H9 (cell line): ENCODE measurements at regions not wholly inside any gene's neighbourhood (a gene's known extent, or its start where the extent isn't known, plus 50 kb on each side); places are given as distances from the start of the nearest gene placed in this dataset.

Experiments
- DNase-seq: peaks from one replicate; pipeline ENCODE4 v3.0.0-alpha.2; 2017
- H2AFZ ChIP-seq: one replicate; pipeline ENCODE4 v1.6.1; 2013; ENCODE audit warnings: mild to moderate bottlenecking, low read length, control low read depth, moderate library complexity
- H2AK5ac ChIP-seq: 2 replicates; pipeline ENCODE4 v1.6.1; 2013; ENCODE audit warnings: low read length, control low read depth, mixed read lengths; ENCODE audit not compliant: insufficient read length
- H2BK120ac ChIP-seq: one replicate; pipeline ENCODE4 v1.6.1; 2013; ENCODE audit warnings: low read depth, mild to moderate bottlenecking, low read length, control low read depth, inconsistent platforms; ENCODE audit not compliant: poor library complexity, severe bottlenecking
- H2BK12ac ChIP-seq: 2 replicates; pipeline ENCODE4 v1.6.1; 2013; ENCODE audit warnings: low read length, control low read depth, mixed read lengths, low read depth; ENCODE audit not compliant: insufficient read length
- H2BK15ac ChIP-seq: 2 replicates; pipeline ENCODE4 v1.6.1; 2013; ENCODE audit warnings: low read depth, low read length, control low read depth
- H2BK20ac ChIP-seq: one replicate; pipeline ENCODE4 v1.6.1; 2013; ENCODE audit warnings: low read depth, mild to moderate bottlenecking, low read length, control low read depth, inconsistent platforms; ENCODE audit not compliant: poor library complexity, severe bottlenecking
- H2BK5ac ChIP-seq: 2 replicates; pipeline ENCODE4 v1.6.1; 2013; ENCODE audit warnings: low read length, control low read depth, mixed read lengths; ENCODE audit not compliant: insufficient read length
- H3K14ac ChIP-seq: 2 replicates; pipeline ENCODE4 v1.6.1; 2013; ENCODE audit warnings: low read length, control low read depth; ENCODE audit not compliant: insufficient read depth
- H3K18ac ChIP-seq: 2 replicates; pipeline ENCODE4 v1.6.1; 2013; ENCODE audit warnings: low read depth, mild to moderate bottlenecking, mixed read lengths, low read length, control low read depth; ENCODE audit not compliant: insufficient read length
- H3K23ac ChIP-seq: 2 replicates; pipeline ENCODE4 v1.6.1; 2013; ENCODE audit warnings: low read length, control low read depth, mixed read lengths, low read depth; ENCODE audit not compliant: insufficient read length
- H3K23me2 ChIP-seq: 2 replicates; pipeline ENCODE4 v1.6.1; 2013; ENCODE audit warnings: low read depth, mild to moderate bottlenecking, mixed read lengths, low read length, control low read depth; ENCODE audit not compliant: insufficient read length, poor library complexity, severe bottlenecking
- H3K27ac ChIP-seq: 2 replicates; pipeline ENCODE4 v1.5.1; 2013; ENCODE audit warnings: low read length, control low read depth, mixed read lengths, low read depth; ENCODE audit not compliant: insufficient read length
- H3K27me3 ChIP-seq: 2 replicates; pipeline ENCODE4 v1.6.1; 2013; ENCODE audit warnings: low read length, control low read depth, inconsistent platforms; ENCODE audit not compliant: insufficient read depth
- H3K4ac ChIP-seq: 2 replicates; pipeline ENCODE4 v1.6.1; 2013; ENCODE audit warnings: low read depth, mild to moderate bottlenecking, control low read depth, inconsistent platforms, low read length, moderate library complexity
- H3K4me1 ChIP-seq: 2 replicates; pipeline ENCODE4 v1.6.1; 2013; ENCODE audit warnings: low read length, control low read depth, inconsistent platforms; ENCODE audit not compliant: insufficient read depth
- H3K4me2 ChIP-seq: 2 replicates; pipeline ENCODE4 v1.6.1; 2013; ENCODE audit warnings: low read length, control low read depth, mixed read lengths; ENCODE audit not compliant: insufficient read length, insufficient read depth
- H3K56ac ChIP-seq: 2 replicates; pipeline ENCODE4 v1.6.1; 2013; ENCODE audit warnings: low read depth, mild to moderate bottlenecking, mixed read lengths, low read length, control low read depth; ENCODE audit not compliant: insufficient read length
- H3K79me1 ChIP-seq: 2 replicates; pipeline ENCODE4 v1.6.1; 2013; ENCODE audit warnings: low read depth, mild to moderate bottlenecking, moderate library complexity, low read length, control low read depth, inconsistent platforms; ENCODE audit not compliant: insufficient read depth, poor library complexity, severe bottlenecking
- H3K79me2 ChIP-seq: 2 replicates; pipeline ENCODE4 v1.6.1; 2013; ENCODE audit warnings: low read length, control low read depth, inconsistent platforms; ENCODE audit not compliant: insufficient read depth
- H3K9ac ChIP-seq: 2 replicates; pipeline ENCODE4 v1.6.1; 2013; ENCODE audit warnings: low read length, control low read depth, mixed read lengths; ENCODE audit not compliant: insufficient read length; ENCODE audit errors: extremely low read depth
- H3K9me3 ChIP-seq: one replicate; pipeline ENCODE4 v1.6.1; 2013; ENCODE audit warnings: low read depth, low read length, inconsistent platforms; ENCODE audit not compliant: control insufficient read depth
- H3T11ph ChIP-seq: one replicate; pipeline ENCODE4 v1.6.1; 2013; ENCODE audit warnings: mild to moderate bottlenecking, low read length, control low read depth, inconsistent platforms
- H4K20me1 ChIP-seq: one replicate; pipeline ENCODE4 v1.6.1; 2013; ENCODE audit not compliant: control insufficient read depth, insufficient read length, insufficient read depth
- H4K5ac ChIP-seq: 2 replicates; pipeline ENCODE4 v1.6.1; 2013; ENCODE audit warnings: low read depth, mild to moderate bottlenecking, mixed read lengths, low read length, control low read depth; ENCODE audit not compliant: insufficient read length
- H4K8ac ChIP-seq: replicated peaks from 2 replicates; pipeline ENCODE4 v1.6.1; 2013; ENCODE audit warnings: low read length, control low read depth, mixed read lengths, low read depth; ENCODE audit not compliant: insufficient read length
- H4K91ac ChIP-seq: 2 replicates; pipeline ENCODE4 v1.6.1; 2013; ENCODE audit warnings: low read depth, mild to moderate bottlenecking, moderate library complexity, mixed read lengths, low read length, control low read depth; ENCODE audit not compliant: insufficient read length
- H3K27ac Mint-ChIP-seq, 3 experiments: 2 replicates in 2 of 3; 3 replicates in 1 of 3; pipeline ENCODE4 v1.8.0; 2020 to 2021; ENCODE audit warnings: mixed read lengths in 3 of 3, mild to moderate bottlenecking in 1 of 3, moderate library complexity in 1 of 3
- H3K27me3 Mint-ChIP-seq: 2 replicates; pipeline ENCODE4 v1.8.0; 2021; ENCODE audit warnings: low read depth, mild to moderate bottlenecking, moderate library complexity, mixed read lengths
- H3K36me3 Mint-ChIP-seq, 3 experiments: 2 replicates in 2 of 3; 3 replicates in 1 of 3; pipeline ENCODE4 v1.8.0; 2020 to 2021; ENCODE audit warnings: low read depth in 3 of 3, mixed read lengths in 3 of 3; ENCODE audit not compliant: insufficient read depth in 1 of 3
- H3K4me1 Mint-ChIP-seq, 2 experiments: 2 replicates each; pipeline ENCODE4 v1.8.0; 2020; ENCODE audit warnings: mixed read lengths in 2 of 2
- H3K4me3 Mint-ChIP-seq, 2 experiments: 2 replicates in 1 of 2; 3 replicates in 1 of 2; pipeline ENCODE4 v1.8.0; 2020 to 2021; ENCODE audit warnings: mild to moderate bottlenecking in 2 of 2, mixed read lengths in 2 of 2, moderate library complexity in 1 of 2
- H3K9me3 Mint-ChIP-seq, 2 experiments: 2 replicates in 1 of 2; 3 replicates in 1 of 2; pipeline ENCODE4 v1.8.0; 2020; ENCODE audit warnings: mild to moderate bottlenecking in 2 of 2, mixed read lengths in 2 of 2, moderate library complexity in 1 of 2
- WGBS: extraction: QIAGEN DNeasy Blood & Tissue Kit; methylation state at CpG from one replicate; pipeline ENCODE4 v1.1.7; 2013; ENCODE audit warnings: missing lambda C conversion rate, low lambda C conversion rate, mixed read lengths; ENCODE audit not compliant: insufficient read length; ENCODE audit errors: extremely low coverage; 5-methylcytosine and 5-hydroxymethylcytosine counted together
- TF ChIP-seq, protein P1 (sequence below): fragments of 200-600 bp; sonication (generic); conservative IDR thresholded peaks from 3 replicates; pipeline ENCODE4 v1.8.0; 2021; ENCODE audit warnings: antibody characterized with exemption, mild to moderate bottlenecking

DNA sequence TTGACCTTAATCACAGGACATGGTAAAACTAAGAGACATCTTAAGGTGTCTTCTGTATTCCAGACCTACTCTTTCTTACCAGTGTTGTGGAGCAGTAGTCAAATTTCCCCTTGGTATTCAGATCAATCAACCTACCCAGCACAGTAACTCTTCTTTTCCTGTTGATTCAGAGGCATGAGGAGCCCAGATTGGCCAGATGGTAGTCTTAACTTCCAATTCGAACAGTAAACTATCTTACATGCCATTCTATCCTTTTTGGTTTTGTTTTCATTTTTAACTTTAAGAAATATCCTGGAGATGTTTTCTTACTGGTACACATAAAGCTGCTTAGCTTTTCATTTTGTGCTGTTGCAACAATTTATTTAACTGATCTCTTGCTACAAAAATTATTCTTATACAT, 630.3 kb upstream of the PKDCC start:
- H3K4me1 Mint-ChIP-seq, result peaks cover 0 to 3% of the 10 kb centered on the region in 2 experiments; a peak in 1 of 4 replicates
- Histone ChIP-seq H4K8ac (no peak overlapping the region), H3K14ac (no peak overlapping the region), H2AFZ (no peak overlapping the region), H2BK12ac (no peak overlapping the region), H3K4ac (no peak overlapping the region), H3K56ac (no peak overlapping the region), H3K4me2 (no peak overlapping the region), H2BK15ac (no peak overlapping the region), H3K27ac (no peak overlapping the region), H4K91ac (no peak overlapping the region), H3K9ac (no peak overlapping the region), H2BK20ac (no peak overlapping the region), H3K23ac (no peak overlapping the region), H3K23me2 (no peaks in the 10 kb centered on the region), H3K79me2 (no peaks in the 10 kb centered on the region), H2AK5ac (no peak overlapping the region), H3K9me3 (no peaks in the 10 kb centered on the region), H3K27me3 (no peaks in the 10 kb centered on the region), H3K79me1 (no peaks in the 10 kb centered on the region), H3K4me1 (no peaks in the 10 kb centered on the region), H2BK120ac (no peak overlapping the region), H3K18ac (no peak overlapping the region), H4K5ac (no peak overlapping the region), H4K20me1 (no peaks in the 10 kb centered on the region), H3T11ph (no peak overlapping the region), H2BK5ac (no peak overlapping the region)
- TF ChIP-seq, protein P1, sequence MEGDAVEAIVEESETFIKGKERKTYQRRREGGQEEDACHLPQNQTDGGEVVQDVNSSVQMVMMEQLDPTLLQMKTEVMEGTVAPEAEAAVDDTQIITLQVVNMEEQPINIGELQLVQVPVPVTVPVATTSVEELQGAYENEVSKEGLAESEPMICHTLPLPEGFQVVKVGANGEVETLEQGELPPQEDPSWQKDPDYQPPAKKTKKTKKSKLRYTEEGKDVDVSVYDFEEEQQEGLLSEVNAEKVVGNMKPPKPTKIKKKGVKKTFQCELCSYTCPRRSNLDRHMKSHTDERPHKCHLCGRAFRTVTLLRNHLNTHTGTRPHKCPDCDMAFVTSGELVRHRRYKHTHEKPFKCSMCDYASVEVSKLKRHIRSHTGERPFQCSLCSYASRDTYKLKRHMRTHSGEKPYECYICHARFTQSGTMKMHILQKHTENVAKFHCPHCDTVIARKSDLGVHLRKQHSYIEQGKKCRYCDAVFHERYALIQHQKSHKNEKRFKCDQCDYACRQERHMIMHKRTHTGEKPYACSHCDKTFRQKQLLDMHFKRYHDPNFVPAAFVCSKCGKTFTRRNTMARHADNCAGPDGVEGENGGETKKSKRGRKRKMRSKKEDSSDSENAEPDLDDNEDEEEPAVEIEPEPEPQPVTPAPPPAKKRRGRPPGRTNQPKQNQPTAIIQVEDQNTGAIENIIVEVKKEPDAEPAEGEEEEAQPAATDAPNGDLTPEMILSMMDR, result no peak
- H3K9me3 Mint-ChIP-seq, result no peaks in the 10 kb centered on the region
- H3K4me3 Mint-ChIP-seq, result no peak overlapping the region
- WGBS, result no CpG with 5 or more reads among the region's 1 CpG
- H3K36me3 Mint-ChIP-seq, result no peaks in the 10 kb centered on the region
- DNase-seq, result no peak
- H3K27ac Mint-ChIP-seq, result no peak overlapping the region
- H3K27me3 Mint-ChIP-seq, result no peaks in the 10 kb centered on the region
